HCT116 (cell line): ENCODE measurements at regions not wholly inside any gene's neighbourhood (a gene's known extent, or its start where the extent isn't known, plus 50 kb on each side); places are given as distances from the start of the nearest gene placed in this dataset.

ENCODE experiments used
- ATAC-seq: fragments of 200-7000 bp; cut with Tn5 transposase; 2 replicates; pipeline ENCODE4 v1.9.1; 2020; ENCODE audit warnings: mild to moderate bottlenecking, moderate library complexity
- BruUV-seq: library from RNA; stranded (reverse); fragments of 400-500 nt; replicated peaks from 2 replicates; lab custom pipeline; 2021; lab: Mats Ljungman, UMichigan
- CTCF ChIA-PET: fragments of 300-600 bp; sonication (Branson Sonifier 250); formaldehyde crosslinking; loops from one replicate; lab custom pipeline; 2021; ENCODE audit warnings: antibody characterized with exemption; lab: Charles Lee
- POLR2A ChIA-PET: fragments of 300-600, 350-600 bp; sonication (Branson Sonifier 250); formaldehyde crosslinking; loops from one replicate; lab custom pipeline; 2021; ENCODE audit warnings: antibody characterized with exemption; lab: Charles Lee
- RAD21 ChIA-PET, 2 experiments: fragments of 300-600 bp; sonication (Branson Sonifier 250); formaldehyde crosslinking; loops; one replicate each; lab custom pipeline; 2023; ENCODE audit warnings: low total read pairs in 2 of 2; ENCODE audit not compliant: uncharacterized antibody in 2 of 2, unreplicated experiment in 2 of 2, low non-redundant PET in 1 of 2; lab: Charles Lee
- DNase-seq: peaks from one replicate; pipeline ENCODE4 v3.0.0-alpha.2; 2010; ENCODE audit warnings: low read depth, low spot score
- H2AFZ ChIP-seq: fragments of 200-600 bp; shearing (Covaris generic), sonication (generic); 2 replicates; pipeline ENCODE4 v1.6.1; 2017; ENCODE audit warnings: low read depth, mixed run types, mixed read lengths, antibody characterized with exemption, low read length; ENCODE audit not compliant: poor library complexity, severe bottlenecking
- H3K27ac ChIP-seq: 2 replicates; pipeline ENCODE4 v1.5.1; 2012; ENCODE audit warnings: low read depth, low read length
- H3K27me3 ChIP-seq: fragments of 200-600 bp; sonication (generic); 2 replicates; pipeline ENCODE4 v1.6.1; 2016; ENCODE audit warnings: mixed run types, low read length, mixed read lengths; ENCODE audit not compliant: insufficient read depth
- H3K36me3 ChIP-seq, 2 experiments: fragments of 200-500 bp in 1 of 2; fragments of 200-600 bp in 1 of 2; sonication (Bioruptor generic) in 1 of 2; sonication (generic) in 1 of 2; 2 replicates each; pipeline versions ENCODE4 v1.5.1 to v1.6.1; 2014 to 2016; ENCODE audit warnings: low read length in 2 of 2, inconsistent platforms in 1 of 2, mixed read lengths in 1 of 2, mixed run types in 1 of 2; ENCODE audit not compliant: insufficient read depth in 2 of 2, control insufficient read depth in 1 of 2
- H3K4me1 ChIP-seq, 2 experiments: fragments of 200-600 bp in 1 of 2; sonication (generic) in 1 of 2; 2 replicates each; pipeline versions ENCODE4 v1.5.1 to v1.6.1; 2012 to 2017; ENCODE audit warnings: low read length in 2 of 2, inconsistent platforms in 1 of 2, mild to moderate bottlenecking in 1 of 2, mixed read lengths in 1 of 2, mixed run types in 1 of 2, moderate library complexity in 1 of 2; ENCODE audit not compliant: insufficient read depth in 2 of 2, control insufficient read depth in 1 of 2
- H3K4me2 ChIP-seq: fragments of 200-600 bp; sonication (generic); 2 replicates; pipeline ENCODE4 v1.6.1; 2017; ENCODE audit warnings: mixed run types, low read length, mixed read lengths
- H3K4me3 ChIP-seq, 2 experiments: fragments of 200-600 bp in 1 of 2; sonication (generic) in 1 of 2; replicated peaks in 1 of 2; 2 replicates each; pipeline ENCODE4 v1.5.1; 2011 to 2016; ENCODE audit warnings: low read length in 2 of 2, control low read depth in 1 of 2, low read depth in 1 of 2, mild to moderate bottlenecking in 1 of 2, mixed read lengths in 1 of 2, mixed run types in 1 of 2
- H3K79me2 ChIP-seq: fragments of 200-600 bp; sonication (generic); 2 replicates; pipeline ENCODE4 v1.6.1; 2017; ENCODE audit warnings: mild to moderate bottlenecking, mixed run types, low read length, moderate library complexity, mixed read lengths; ENCODE audit not compliant: insufficient read depth
- H3K9ac ChIP-seq: fragments of 200-600 bp; sonication (generic); 2 replicates; pipeline ENCODE4 v1.6.1; 2016; ENCODE audit warnings: low read length, mixed read lengths
- H3K9me2 ChIP-seq: fragments of 200-600 bp; sonication (generic), shearing (Covaris generic); 2 replicates; pipeline ENCODE4 v1.6.1; 2017; ENCODE audit warnings: mixed run types, mild to moderate bottlenecking, moderate library complexity; ENCODE audit not compliant: insufficient read depth
- H3K9me3 ChIP-seq, 2 experiments: fragments of 200-500 bp in 1 of 2; fragments of 200-600 bp in 1 of 2; sonication (Bioruptor generic) in 1 of 2; sonication (generic) in 1 of 2; 2 replicates each; pipeline ENCODE4 v1.6.1; 2014 to 2017; ENCODE audit warnings: low read length in 2 of 2, mixed read lengths in 2 of 2, inconsistent platforms in 1 of 2, low read depth in 1 of 2, mild to moderate bottlenecking in 1 of 2, mixed run types in 1 of 2, moderate library complexity in 1 of 2; ENCODE audit not compliant: control insufficient read depth in 1 of 2, insufficient read depth in 1 of 2
- H4K20me1 ChIP-seq: fragments of 200-600 bp; sonication (generic), shearing (Covaris generic); 2 replicates; pipeline ENCODE4 v1.6.1; 2017; ENCODE audit warnings: mixed run types, mild to moderate bottlenecking, moderate library complexity; ENCODE audit not compliant: insufficient read depth
- ATF3 ChIP-seq: IDR thresholded peaks from 2 replicates; pipeline ENCODE4 v1.6.1; 2012
- EZH2phosphoT487 ChIP-seq: fragments of 200-600 bp; IDR thresholded peaks from 2 replicates; pipeline ENCODE4 v1.6.1; 2018; ENCODE audit warnings: antibody characterized with exemption, borderline replicate concordance
- MAX ChIP-seq: IDR thresholded peaks from 2 replicates; pipeline ENCODE4 v1.6.1; 2012
- POLR2A ChIP-seq: IDR thresholded peaks from 2 replicates; pipeline ENCODE4 v1.7.0; 2011; ENCODE audit warnings: borderline replicate concordance; ENCODE audit not compliant: insufficient read depth, insufficient read length; ENCODE audit errors: extremely low read depth
- POLR2AphosphoS5 ChIP-seq: IDR thresholded peaks from 2 replicates; pipeline ENCODE4 v1.6.1; 2011; ENCODE audit warnings: mild to moderate bottlenecking, low read depth, low read length, moderate library complexity
- RAD21 ChIP-seq: IDR thresholded peaks from 2 replicates; pipeline ENCODE4 v1.6.1; 2012; ENCODE audit warnings: low read depth, mild to moderate bottlenecking
- REST ChIP-seq: IDR thresholded peaks from 2 replicates; pipeline ENCODE4 v1.6.1; 2012; ENCODE audit warnings: low read depth
- SIN3A ChIP-seq: IDR thresholded peaks from 2 replicates; pipeline ENCODE4 v1.6.1; 2012; ENCODE audit warnings: low read depth
- SP1 ChIP-seq: IDR thresholded peaks from 2 replicates; pipeline ENCODE4 v1.6.1; 2012; ENCODE audit warnings: low read depth
- SRF ChIP-seq: IDR thresholded peaks from 2 replicates; pipeline ENCODE4 v1.6.1; 2012; ENCODE audit warnings: low read depth
- TCF7L2 ChIP-seq: IDR thresholded peaks from 2 replicates; pipeline ENCODE4 v1.7.0; 2011; ENCODE audit warnings: borderline replicate concordance, inconsistent platforms; ENCODE audit not compliant: insufficient read depth, insufficient read length; ENCODE audit errors: extremely low read depth
- ZBTB33 ChIP-seq: IDR thresholded peaks from 2 replicates; pipeline ENCODE4 v1.6.1; 2011; ENCODE audit warnings: mild to moderate bottlenecking, low read length, moderate library complexity; ENCODE audit not compliant: insufficient replicate concordance; ENCODE audit errors: extremely low read depth
- ZFX ChIP-seq: fragments of 450-650 bp; IDR thresholded peaks from 2 replicates; pipeline ENCODE4 v1.6.1; 2017
- ZNF274 ChIP-seq: fragments of 200-500 bp; sonication (Bioruptor generic); IDR thresholded peaks from 2 replicates; pipeline ENCODE4 v1.6.1; 2014; ENCODE audit warnings: mild to moderate bottlenecking, low read depth, low read length, inconsistent platforms
- intact Hi-C: fragments of 100-400 bp; cut with micrococcal nuclease; formaldehyde crosslinking; loops from 2 replicates; pipeline ENCODE4 v1.10.0; 2022

- peaks cover 10 to 16% of the 10 kb centered on the region in 2 experiments; a peak in 2 of 4 replicates for H3K9me3 ChIP-seq
- H4K20me1 ChIP-seq, result no peaks in the 10 kb centered on the region
- no TSS peak for BruUV-seq
- no peak overlapping the region for H3K27ac ChIP-seq
- ChIA-PET RAD21 (no interaction called here), POLR2A (no interaction called here), CTCF (no interaction called here)
- no peaks in the 10 kb centered on the region for H3K79me2 ChIP-seq
- no peak overlapping the region for H2AFZ ChIP-seq
- no peaks in the 10 kb centered on the region for H3K9me2 ChIP-seq
- no peaks in the 10 kb centered on the region for H3K36me3 ChIP-seq
- intact Hi-C loops, result no loop called here
- H3K9ac ChIP-seq, result no peak overlapping the region
- H3K4me3 ChIP-seq, result no peak overlapping the region
- DNase-seq (no peak), ATAC-seq (no peak)
- no peak for TF ChIP-seq SIN3A
- no peak for TF ChIP-seq EZH2phosphoT487
- no peak for TF ChIP-seq MAX
- TF ChIP-seq REST, result no peak
- no peak for TF ChIP-seq ATF3
- no peak for TF ChIP-seq POLR2A
- TF ChIP-seq ZBTB33, result no peak
- no peak for TF ChIP-seq SRF
- no peak for TF ChIP-seq ZFX
- no peak for TF ChIP-seq RAD21
- no peak for TF ChIP-seq ZNF274
- TF ChIP-seq POLR2AphosphoS5, result no peak
- TF ChIP-seq SP1, result no peak
- no peak for TF ChIP-seq TCF7L2
- H3K27me3 ChIP-seq, result no peaks in the 10 kb centered on the region
- H3K4me1 ChIP-seq, result no peaks in the 10 kb centered on the region
- no peak overlapping the region for H3K4me2 ChIP-seq
Measured at GRCh38 chr13:55000043-55000442, 1971.4 kb downstream of the OLFM4 start.
